DMS114 treated with DMSO at 0.1 percent for 48 hours (cell line): ENCODE measurements at regions not wholly inside any gene's neighbourhood (a gene's known extent, or its start where the extent isn't known, plus 50 kb on each side); places are given as distances from the start of the nearest gene placed in this dataset.

ENCODE experiments used
- DNase-seq: peaks from one replicate; lab custom pipeline; 2025; ENCODE audit not compliant: unreplicated experiment; lab: John Stamatoyannopoulos, UW

GRCh38 chr11:32003335-32003734 lies 87.5 kb upstream of the RCN1 start:
- DNase-seq, result no peak

- DNase-seq, result no peak
These were observed 88.6 kb upstream of the RCN1 start for GRCh38 chr11:32002311-32002710.

GRCh38 chr11:31997955-31998354 lies 92.9 kb upstream of the RCN1 start:
- DNase-seq, result peak; percentile 45

GRCh38 chr11:31996159-31996881 lies 94.6 kb upstream of the RCN1 start:
- DNase-seq, result no peak

- DNase-seq, result no peak
These were observed 95.3 kb upstream of the RCN1 start for GRCh38 chr11:31995525-31996094.

- no peak for DNase-seq
These were observed 95.8 kb upstream of the RCN1 start for GRCh38 chr11:31995032-31995431.

- peak; percentile 66 for DNase-seq
These were observed 103.5 kb upstream of the RCN1 start for GRCh38 chr11:31987118-31988005.

- DNase-seq, result no peak
These were observed 104.5 kb upstream of the RCN1 start for GRCh38 chr11:31986201-31986889.

GRCh38 chr11:31981457-31981856 lies 109.4 kb upstream of the RCN1 start:
- DNase-seq, result no peak

- DNase-seq, result no peak
These were observed 113.5 kb upstream of the RCN1 start for GRCh38 chr11:31977343-31977742.

GRCh38 chr11:31974366-31975136 lies 116.3 kb upstream of the RCN1 start:
- no peak for DNase-seq

GRCh38 chr11:31973172-31973571 lies 117.7 kb upstream of the RCN1 start:
- no peak for DNase-seq

- no peak for DNase-seq
These were observed 118.3 kb upstream of the RCN1 start for GRCh38 chr11:31972623-31973022.

GRCh38 chr11:31969359-31969702 lies 121.5 kb upstream of the RCN1 start:
- no peak for DNase-seq

- DNase-seq, result no peak
These were observed 122.2 kb upstream of the RCN1 start for GRCh38 chr11:31968461-31969358.

GRCh38 chr11:31967404-31968130 lies 123.3 kb upstream of the RCN1 start:
- DNase-seq, result no peak

- no peak for DNase-seq
These were observed 124.0 kb upstream of the RCN1 start for GRCh38 chr11:31966846-31967245.

- no peak for DNase-seq
These were observed 126.7 kb upstream of the RCN1 start for GRCh38 chr11:31964181-31964580.

GRCh38 chr11:31960126-31960525 lies 130.7 kb upstream of the RCN1 start:
- no peak for DNase-seq
